BLaER1 treated with 17β-estradiol and CSF1 and Interleukin-3, amounts not matched to agents 10 nM and 100 nM (cell line): ENCODE measurements at regions not wholly inside any gene's neighbourhood (a gene's known extent, or its start where the extent isn't known, plus 50 kb on each side); places are given as distances from the start of the nearest gene placed in this dataset.

ENCODE experiments used
- H3K27ac ChIP-seq, 11 experiments: shearing (Covaris generic); formaldehyde crosslinking; 2 replicates each; pipeline ENCODE4 v1.8.1; 2022
- H3K27me3 ChIP-seq, 11 experiments: shearing (Covaris generic); formaldehyde crosslinking; 2 replicates each; pipeline ENCODE4 v1.8.1; 2022
- H3K36me3 ChIP-seq, 11 experiments: shearing (Covaris generic); formaldehyde crosslinking; 2 replicates each; pipeline ENCODE4 v1.8.1; 2022
- H3K4me1 ChIP-seq, 10 experiments: shearing (Covaris generic); formaldehyde crosslinking; 2 replicates each; pipeline ENCODE4 v1.8.1; 2022
- H3K4me2 ChIP-seq, 11 experiments: shearing (Covaris generic); formaldehyde crosslinking; 2 replicates each; pipeline ENCODE4 v1.8.1; 2022
- H3K4me3 ChIP-seq, 10 experiments: shearing (Covaris generic); formaldehyde crosslinking; 2 replicates each; pipeline ENCODE4 v1.8.1; 2022
- H3K9ac ChIP-seq, 11 experiments: shearing (Covaris generic); formaldehyde crosslinking; 2 replicates each; pipeline ENCODE4 v1.8.1; 2022
- H3K9me3 ChIP-seq, 11 experiments: shearing (Covaris generic); formaldehyde crosslinking; replicated peaks in 1 of 11; 2 replicates each; pipeline ENCODE4 v1.8.1; 2022
- H4K20me1 ChIP-seq, 11 experiments: shearing (Covaris generic); formaldehyde crosslinking; 2 replicates each; pipeline ENCODE4 v1.8.1; 2022
- Cebpa-rat ChIP-seq, 11 experiments: shearing (Covaris generic); IDR thresholded peaks; 2 replicates each; pipeline ENCODE4 v1.8.1; 2022

DNA sequence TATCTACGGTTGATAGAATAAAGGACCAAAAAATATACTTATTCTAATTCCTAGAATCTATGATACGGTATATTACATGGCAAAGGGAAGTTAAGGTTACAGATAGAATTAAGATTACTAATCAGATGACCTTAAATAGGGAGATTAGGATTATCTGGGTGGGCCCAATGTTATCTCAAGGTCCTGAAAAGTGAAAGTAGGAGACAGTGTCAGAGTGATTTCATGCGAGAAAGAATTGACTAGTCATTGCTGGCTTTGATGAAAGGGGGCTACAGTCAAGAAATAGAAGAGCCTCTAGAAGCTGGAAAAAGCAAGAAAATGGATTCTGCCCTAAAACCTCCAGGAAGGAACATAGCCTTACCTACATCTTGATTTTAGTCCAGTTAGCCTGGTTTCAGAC, 176.9 kb upstream of the PPP1R2C start:
- peak overlapping the region in 6 of 11 experiments; percentile 12 to 76 (median 63); a peak in 9 of 22 replicates for H3K27ac ChIP-seq
- peaks cover 69 to 93% (median 87%) of the 10 kb centered on the region in 11 experiments for H3K27me3 ChIP-seq
- H4K20me1 ChIP-seq = no peaks in the 10 kb centered on the region
- peak overlapping the region in 7 of 11 experiments; percentile 1 to 72 (median 50); a peak in 13 of 22 replicates for H3K4me2 ChIP-seq
- no peak for TF ChIP-seq Cebpa-rat (IDR thresholded peaks at IDR 0.05)
- H3K4me3 ChIP-seq = no peak overlapping the region
- H3K4me1 ChIP-seq = peaks cover 0 to 17% (median 14%) of the 10 kb centered on the region in 10 experiments; a peak in 14 of 20 replicates
- peak overlapping the region in 3 of 11 experiments; percentile 25 to 49 (median 40); a peak in 4 of 22 replicates for H3K9ac ChIP-seq
- H3K9me3 ChIP-seq = peaks cover 4 to 8% (median 6%) of the 10 kb centered on the region in 11 experiments; a peak in 18 of 22 replicates
- H3K36me3 ChIP-seq = no peaks in the 10 kb centered on the region

DNA sequence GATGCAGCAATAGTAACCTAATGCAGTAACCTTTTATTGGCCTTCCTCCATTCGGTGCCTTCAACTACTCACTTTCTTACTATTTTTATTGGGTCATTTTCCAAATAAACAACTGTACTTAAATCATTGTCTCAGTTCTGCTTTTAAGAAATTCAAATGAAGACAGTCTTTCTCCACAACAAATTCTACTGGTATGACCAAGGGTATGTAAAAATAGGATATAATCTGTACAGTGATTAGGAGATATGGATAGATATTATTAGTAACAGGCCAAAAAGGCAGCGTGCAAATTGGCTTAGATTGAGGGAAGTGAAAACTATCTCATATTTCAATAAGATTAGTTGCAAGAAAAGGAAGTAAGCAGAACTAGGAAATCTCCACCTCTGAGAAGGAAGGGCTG, 177.4 kb upstream of the PPP1R2C start:
- H4K20me1 ChIP-seq = no peaks in the 10 kb centered on the region
- H3K36me3 ChIP-seq = no peaks in the 10 kb centered on the region
- H3K4me2 ChIP-seq = peak overlapping the region in 7 of 11 experiments; percentile 1 to 72 (median 50); a peak in 14 of 22 replicates
- peaks cover 0 to 17% (median 14%) of the 10 kb centered on the region in 10 experiments; a peak in 14 of 20 replicates for H3K4me1 ChIP-seq
- H3K27me3 ChIP-seq = peaks cover 69 to 93% (median 87%) of the 10 kb centered on the region in 11 experiments
- peak overlapping the region in 2 of 11 experiments; percentile 25 to 40; a peak in 3 of 22 replicates for H3K9ac ChIP-seq
- no peak overlapping the region for H3K4me3 ChIP-seq
- H3K9me3 ChIP-seq = peaks cover 8 to 13% (median 10%) of the 10 kb centered on the region in 11 experiments; a peak in 18 of 22 replicates
- peak overlapping the region in 7 of 11 experiments; percentile 12 to 76 (median 57); a peak in 9 of 22 replicates for H3K27ac ChIP-seq
- no peak for TF ChIP-seq Cebpa-rat (IDR thresholded peaks at IDR 0.05)

DNA sequence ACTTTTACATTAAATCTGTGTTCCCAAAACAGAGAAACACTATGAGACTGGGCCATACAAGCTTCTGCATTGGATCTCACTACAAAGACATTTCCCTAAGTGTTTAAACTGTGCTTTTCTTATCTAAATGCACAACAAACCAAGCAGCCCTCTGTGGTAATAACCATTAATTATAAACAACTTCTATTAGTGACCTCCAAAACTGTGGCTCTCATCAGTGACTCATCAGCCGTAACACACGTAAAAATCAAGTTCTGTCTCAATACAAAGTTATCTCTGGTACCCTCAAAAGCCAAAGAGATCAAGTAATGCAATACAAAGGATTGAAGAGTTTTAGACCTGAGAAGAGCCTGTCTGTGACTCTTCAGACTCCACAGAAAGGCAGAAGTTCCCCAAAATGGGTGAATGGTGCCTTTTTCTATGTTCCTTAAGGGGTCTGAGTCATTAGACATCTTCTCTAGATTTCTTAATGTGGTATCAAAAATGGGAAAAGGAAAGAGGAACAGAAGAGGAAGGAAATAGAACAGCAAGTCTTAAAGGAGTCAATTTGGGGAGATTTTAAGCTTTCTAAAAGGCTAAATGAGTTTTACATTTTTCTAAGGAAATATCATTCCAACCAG, 189.8 kb upstream of the PPP1R2C start:
- H3K27me3 ChIP-seq = peaks cover 53 to 93% (median 80%) of the 10 kb centered on the region in 11 experiments
- peaks cover 9 to 35% (median 23%) of the 10 kb centered on the region in 11 experiments; a peak in 21 of 22 replicates for H3K9me3 ChIP-seq
- H3K36me3 ChIP-seq = no peaks in the 10 kb centered on the region
- H3K4me3 ChIP-seq = no peak overlapping the region
- H3K4me1 ChIP-seq = peaks cover 0 to 23% (median 8%) of the 10 kb centered on the region in 10 experiments; a peak in 10 of 20 replicates
- no peak overlapping the region for H3K9ac ChIP-seq
- H3K27ac ChIP-seq = peak overlapping the region in 4 of 11 experiments; percentile 26 to 51 (median 42); a peak in 6 of 22 replicates
- no peak for TF ChIP-seq Cebpa-rat (IDR thresholded peaks at IDR 0.05)
- H3K4me2 ChIP-seq = peak overlapping the region in 6 of 11 experiments; percentile 20 to 57 (median 42); a peak in 9 of 22 replicates
- H4K20me1 ChIP-seq = no peaks in the 10 kb centered on the region

DNA sequence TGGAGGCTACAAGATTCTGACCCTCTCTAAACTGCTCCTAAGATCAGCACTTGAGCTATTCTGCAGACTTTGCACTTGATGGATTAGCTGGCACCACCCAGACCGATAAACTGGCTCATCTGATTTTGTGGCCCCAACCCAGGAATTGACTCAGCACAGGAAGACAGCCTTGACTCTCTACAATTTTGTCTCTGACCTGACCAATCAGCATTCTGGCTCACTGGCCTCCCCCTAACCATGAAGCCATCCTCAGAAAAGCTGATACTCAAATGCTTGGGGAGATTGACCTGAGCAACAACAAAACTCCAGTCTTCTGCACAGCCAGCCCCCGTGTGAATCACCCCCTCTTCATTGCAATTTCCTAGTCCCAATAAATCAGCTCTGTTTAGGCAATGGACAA, 195.4 kb upstream of the PPP1R2C start:
- Histone ChIP-seq H3K4me1 (peaks cover 0 to 22% (median 5%) of the 10 kb centered on the region in 10 experiments; a peak in 9 of 20 replicates), H3K9ac (no peak overlapping the region), H4K20me1 (no peaks in the 10 kb centered on the region), H3K9me3 (peaks cover 7 to 45% (median 21%) of the 10 kb centered on the region in 11 experiments; a peak in 17 of 22 replicates), H3K36me3 (no peaks in the 10 kb centered on the region), H3K27me3 (peaks cover 89 to 96% (median 95%) of the 10 kb centered on the region in 11 experiments), H3K4me3 (no peak overlapping the region), H3K27ac (no peak overlapping the region), H3K4me2 (peak overlapping the region in 2 of 11 experiments; percentile 6 to 23; a peak in 1 of 22 replicates)
- TF ChIP-seq Cebpa-rat (IDR thresholded peaks at IDR 0.05) = no peak

DNA sequence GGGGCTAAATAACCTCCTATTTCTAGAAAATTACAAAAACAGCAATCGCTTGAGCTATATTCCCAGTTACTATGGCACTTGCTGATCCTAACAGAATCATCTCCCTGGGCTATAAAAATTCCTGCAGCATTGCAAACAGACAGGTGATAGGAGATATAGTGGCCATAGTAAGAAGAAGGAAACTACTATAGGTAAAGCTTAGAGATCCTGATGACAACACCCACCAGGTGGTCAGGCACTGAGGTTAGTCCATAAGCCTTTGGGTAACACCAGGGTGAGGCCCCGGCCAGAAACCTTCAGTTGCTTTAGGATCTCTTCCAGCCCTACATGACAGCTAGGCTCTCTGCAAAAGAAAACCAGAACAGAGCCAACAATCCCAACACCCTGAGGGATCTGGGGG, 197.9 kb upstream of the PPP1R2C start:
- Histone ChIP-seq H3K9me3 (peaks cover 4 to 35% (median 19%) of the 10 kb centered on the region in 11 experiments; a peak in 17 of 22 replicates), H3K27ac (peak overlapping the region in 5 of 11 experiments; percentile 18 to 43 (median 42); a peak in 5 of 22 replicates), H3K36me3 (no peaks in the 10 kb centered on the region), H3K4me3 (no peak overlapping the region), H4K20me1 (no peaks in the 10 kb centered on the region), H3K9ac (no peak overlapping the region), H3K4me1 (peaks cover 0 to 18% (median 2%) of the 10 kb centered on the region in 10 experiments; a peak in 7 of 20 replicates), H3K27me3 (peaks cover 89 to 98% (median 96%) of the 10 kb centered on the region in 11 experiments), H3K4me2 (0 out of 22 replicates have a peak overlapping the region, but pooled peaks of 2 of the 11 experiments have one; percentile 36)
- TF ChIP-seq Cebpa-rat (IDR thresholded peaks at IDR 0.05) = no peak

DNA sequence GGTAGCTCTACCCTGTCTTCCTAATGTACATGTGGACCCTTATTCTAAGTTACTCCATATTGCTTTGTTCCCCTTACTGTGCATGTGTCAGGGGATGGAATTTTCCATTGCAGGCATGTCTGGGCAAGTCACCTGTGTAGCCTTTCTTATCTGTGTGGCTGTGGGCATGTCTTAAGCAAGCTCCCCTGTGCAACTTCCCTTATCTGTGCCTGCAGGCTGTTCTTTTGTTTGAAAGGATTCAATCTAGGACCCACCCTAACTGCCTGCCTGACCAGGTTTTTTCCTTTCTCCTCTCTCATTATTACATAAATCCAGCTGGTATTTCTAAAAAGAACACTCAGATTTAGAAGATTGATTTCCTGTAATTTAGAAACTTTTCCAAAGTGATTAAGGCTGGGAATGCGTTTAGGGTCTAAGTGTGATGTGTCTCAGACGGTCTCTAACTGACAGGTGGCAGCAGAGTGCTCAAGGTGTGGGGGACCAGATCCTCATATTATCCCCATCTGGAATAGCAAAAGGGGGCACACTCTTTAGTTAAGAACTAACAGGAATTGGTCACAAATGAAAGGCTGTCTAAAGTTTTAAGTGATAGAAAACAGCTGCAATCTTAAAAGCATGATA, 198.9 kb upstream of the PPP1R2C start:
- peak overlapping the region in 6 of 11 experiments; percentile 7 to 36 (median 22); a peak in 4 of 22 replicates for H3K4me2 ChIP-seq
- peaks cover 86 to 98% (median 95%) of the 10 kb centered on the region in 11 experiments for H3K27me3 ChIP-seq
- H4K20me1 ChIP-seq = no peaks in the 10 kb centered on the region
- no peak overlapping the region for H3K9ac ChIP-seq
- TF ChIP-seq Cebpa-rat (IDR thresholded peaks at IDR 0.05) = no peak
- peaks cover 0 to 18% (median 2%) of the 10 kb centered on the region in 10 experiments; a peak in 7 of 20 replicates for H3K4me1 ChIP-seq
- peak overlapping the region in 6 of 11 experiments; percentile 18 to 43 (median 40); a peak in 8 of 22 replicates for H3K27ac ChIP-seq
- no peak overlapping the region for H3K4me3 ChIP-seq
- H3K36me3 ChIP-seq = no peaks in the 10 kb centered on the region
- peaks cover 0 to 38% (median 22%) of the 10 kb centered on the region in 11 experiments; a peak in 15 of 22 replicates for H3K9me3 ChIP-seq

DNA sequence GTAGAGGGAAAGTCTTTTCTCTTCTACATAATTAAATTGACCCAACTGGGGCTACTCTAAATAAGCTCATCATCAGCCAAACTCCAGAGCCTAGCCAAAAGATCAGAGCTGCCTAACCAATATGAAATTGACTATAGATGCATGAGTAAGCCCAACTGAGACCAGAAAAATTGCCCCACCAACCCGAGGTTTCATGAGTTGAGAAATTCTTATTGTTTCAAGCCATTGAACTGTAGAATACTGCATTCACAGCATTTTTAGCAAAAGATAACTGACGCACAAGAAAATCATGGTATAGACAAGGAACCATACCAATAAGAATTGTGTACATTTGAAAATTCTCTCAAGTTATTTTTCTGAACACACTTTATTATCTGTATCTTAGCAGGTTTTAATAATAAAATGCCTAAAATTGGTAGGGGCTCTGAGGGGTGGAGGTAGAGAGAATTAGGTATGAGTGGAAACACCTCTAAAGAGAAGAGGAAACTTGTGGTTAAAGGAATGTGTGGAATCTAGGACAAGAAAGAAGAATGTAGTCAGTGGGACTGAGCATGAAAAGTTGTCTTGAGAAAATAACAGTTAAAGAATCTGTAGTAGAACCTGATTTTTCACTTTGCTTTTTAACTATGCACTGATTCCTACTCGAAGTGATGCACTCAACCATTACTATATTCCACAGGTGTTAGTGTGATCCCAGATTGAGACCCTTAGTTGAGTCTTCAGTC, 200.9 kb upstream of the PPP1R2C start:
- Histone ChIP-seq H3K4me1 (peaks cover 0 to 18% (median 2%) of the 10 kb centered on the region in 10 experiments; a peak in 7 of 20 replicates), H3K27me3 (peaks cover 80 to 97% (median 92%) of the 10 kb centered on the region in 11 experiments), H3K4me3 (no peak overlapping the region), H3K9ac (no peak overlapping the region), H3K9me3 (peaks cover 0 to 35% (median 22%) of the 10 kb centered on the region in 11 experiments; a peak in 15 of 22 replicates), H3K4me2 (no peak overlapping the region), H3K36me3 (no peaks in the 10 kb centered on the region), H3K27ac (no peak overlapping the region), H4K20me1 (no peaks in the 10 kb centered on the region)
- TF ChIP-seq Cebpa-rat (IDR thresholded peaks at IDR 0.05) = no peak

DNA sequence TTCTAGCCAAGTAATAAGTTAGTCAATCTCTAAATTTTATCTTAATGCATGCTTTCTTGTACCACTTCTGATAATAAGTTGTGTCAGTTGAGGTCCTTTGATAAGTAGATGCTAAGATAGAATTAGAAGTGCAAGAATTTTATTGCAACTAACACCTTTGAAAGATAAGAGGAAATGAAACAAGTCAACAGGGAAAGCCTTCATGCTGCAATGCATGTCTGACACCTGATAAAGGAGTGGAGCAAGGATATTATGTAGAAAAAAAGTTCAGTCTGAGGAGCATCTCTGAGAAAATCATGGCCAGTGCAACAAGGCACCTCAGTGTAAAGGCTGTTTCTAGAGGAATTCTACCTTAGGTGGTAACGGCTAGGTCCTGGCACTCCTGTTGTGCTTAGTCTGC, 210.7 kb upstream of the PPP1R2C start:
- TF ChIP-seq Cebpa-rat (IDR thresholded peaks at IDR 0.05) = no peak
- no peak overlapping the region for H3K4me3 ChIP-seq
- peaks cover 87 to 100% (median 96%) of the 10 kb centered on the region in 11 experiments for H3K27me3 ChIP-seq
- H4K20me1 ChIP-seq = peaks cover 0 to 2% (median 0%) of the 10 kb centered on the region in 11 experiments; a peak in 1 of 22 replicates
- H3K36me3 ChIP-seq = no peaks in the 10 kb centered on the region
- H3K4me2 ChIP-seq = no peak overlapping the region
- H3K27ac ChIP-seq = no peak overlapping the region
- no peaks in the 10 kb centered on the region for H3K4me1 ChIP-seq
- H3K9ac ChIP-seq = no peak overlapping the region
- H3K9me3 ChIP-seq = no peaks in the 10 kb centered on the region
